K562 (cell line): ENCODE measurements at regions not wholly inside any gene's neighbourhood (a gene's known extent, or its start where the extent isn't known, plus 50 kb on each side); places are given as distances from the start of the nearest gene placed in this dataset.

Experiments used
- ATAC-seq: fragments of 200-7000 bp; cut with Tn5 transposase; 3 replicates; pipeline ENCODE4 v1.9.1; 2020; ENCODE audit warnings: moderate library complexity
- BruUV-seq: library from RNA; stranded (reverse); fragments of 400-500 nt; replicated peaks from 2 replicates; lab custom pipeline; 2021; lab: Mats Ljungman, UMichigan
- CTCF ChIA-PET: fragments of 300-600 bp; formaldehyde crosslinking; extraction: SDS; loops from one replicate; lab custom pipeline; 2021; ENCODE audit warnings: low intra/inter-chr PET ratio; lab: Yijun Ruan, JAX
- POLR2A ChIA-PET: fragments of 300-600, 350-650 bp; sonication (Branson Sonifier 250); formaldehyde crosslinking; extraction: SDS; loops from one replicate; lab custom pipeline; 2021; ENCODE audit warnings: antibody characterized with exemption, inconsistent platforms; lab: Yijun Ruan, JAX
- DNase-seq, 4 experiments: peaks; one replicate each; pipeline versions ENCODE4 v3.0.0 to v3.0.0-alpha.2; 2011 to 2018; ENCODE audit warnings: low spot score in 3 of 4, mixed read lengths in 3 of 4; ENCODE audit errors: extremely low read depth in 1 of 4
- FAIRE-seq: peaks from 2 replicates; lab custom pipeline; 2011; peaks lifted over from hg19 to GRCh38; lab: Jason Lieb, UNC
- H2AFZ ChIP-seq: 2 replicates; pipeline ENCODE4 v1.6.0; 2011; ENCODE audit warnings: low read depth, low read length, control low read depth, inconsistent platforms
- H3K27ac ChIP-seq: fragments of 200-600 bp; 3 replicates; pipeline ENCODE4 v1.8.0; 2011; ENCODE audit warnings: low read depth, mild to moderate bottlenecking, control low read depth, inconsistent platforms, low read length, moderate library complexity, mixed read lengths; ENCODE audit errors: extremely low read depth
- H3K27me3 ChIP-seq, 2 experiments: fragments of 300-600 bp in 1 of 2; 2 replicates in 1 of 2; 3 replicates in 1 of 2; pipeline versions ENCODE4 v1.6.0 to v1.8.0; 2011; ENCODE audit warnings: inconsistent platforms in 2 of 2, low read length in 2 of 2, mild to moderate bottlenecking in 1 of 2, mixed read lengths in 1 of 2, moderate library complexity in 1 of 2; ENCODE audit not compliant: control insufficient read depth in 2 of 2, insufficient read depth in 2 of 2
- H3K36me3 ChIP-seq: fragments of 300-600 bp; 3 replicates; pipeline ENCODE4 v1.8.0; 2011; ENCODE audit warnings: mild to moderate bottlenecking, low read length, inconsistent platforms; ENCODE audit not compliant: control insufficient read depth, insufficient read depth
- H3K4me1 ChIP-seq, 2 experiments: fragments of 200-600 bp in 1 of 2; replicated peaks in 1 of 2; 2 replicates in 1 of 2; 3 replicates in 1 of 2; pipeline versions ENCODE4 v1.5.1 to v1.8.0; 2011; ENCODE audit warnings: inconsistent platforms in 2 of 2, low read length in 2 of 2, mild to moderate bottlenecking in 1 of 2, mixed read lengths in 1 of 2, moderate library complexity in 1 of 2; ENCODE audit not compliant: control insufficient read depth in 2 of 2, insufficient read depth in 2 of 2
- H3K4me2 ChIP-seq: 2 replicates; pipeline ENCODE4 v1.6.1; 2011; ENCODE audit warnings: low read length, control low read depth, inconsistent platforms, mixed read lengths; ENCODE audit not compliant: insufficient read depth
- H3K4me3 ChIP-seq: fragments of 200-600 bp; sonication (generic), shearing (Covaris generic); 2 replicates; pipeline ENCODE4 v1.5.1; 2016; ENCODE audit warnings: control low read depth, inconsistent platforms
- H3K79me2 ChIP-seq: fragments of 200-600 bp; 3 replicates; pipeline ENCODE4 v1.8.0; 2011; ENCODE audit warnings: low read length, inconsistent platforms; ENCODE audit not compliant: control insufficient read depth, insufficient read depth
- H3K9ac ChIP-seq, 2 experiments: 2 replicates each; pipeline versions ENCODE4 v1.6.0 to v1.6.1; 2011; ENCODE audit warnings: low read depth in 2 of 2, low read length in 2 of 2, control low read depth in 1 of 2, inconsistent platforms in 1 of 2, mild to moderate bottlenecking in 1 of 2, mixed read lengths in 1 of 2; ENCODE audit not compliant: insufficient read depth in 1 of 2
- H3K9me1 ChIP-seq: one replicate; pipeline ENCODE4 v1.6.0; 2011; ENCODE audit warnings: inconsistent platforms, mild to moderate bottlenecking, low read length, moderate library complexity; ENCODE audit not compliant: control insufficient read depth, insufficient read depth
- H3K9me3 ChIP-seq: replicated peaks from 2 replicates; pipeline ENCODE4 v1.5.1; 2011; ENCODE audit warnings: low read depth, low read length, inconsistent platforms; ENCODE audit not compliant: control insufficient read depth, insufficient read depth
- H4K20me1 ChIP-seq: replicated peaks from 2 replicates; pipeline ENCODE4 v1.6.1; 2011; ENCODE audit warnings: low read length, inconsistent platforms, mixed read lengths; ENCODE audit not compliant: control insufficient read depth, insufficient read depth
- CHD1 ChIP-seq: fragments of 200-600 bp; sonication (generic); IDR thresholded peaks from one replicate; pipeline ENCODE4 v1.6.1; 2012; ENCODE audit warnings: mild to moderate bottlenecking, moderate library complexity, low read length, inconsistent platforms
- CREM ChIP-seq: IDR thresholded peaks from 2 replicates; pipeline ENCODE4 v1.6.1; 2014; ENCODE audit warnings: antibody characterized with exemption, low read depth
- EP300 ChIP-seq: IDR thresholded peaks from 2 replicates; pipeline ENCODE4 v1.6.1; 2012; ENCODE audit warnings: low read length, improper control_type of control experiment
- GABPA ChIP-seq: fragments of 200-800 bp; sonication (Bioruptor generic); conservative IDR thresholded peaks from 2 replicates; pipeline ENCODE4 v1.6.1; 2016; ENCODE audit warnings: low read depth, missing genetic modification characterization, missing compliant biosample characterization
- GTF2F1 ChIP-seq: IDR thresholded peaks from 2 replicates; pipeline ENCODE4 v1.6.1; 2011; ENCODE audit warnings: low read depth, low read length, improper control_type of control experiment
- HDGF ChIP-seq: fragments of 450-650 bp; IDR thresholded peaks from 2 replicates; pipeline ENCODE4 v1.6.1; 2016
- KAT7 ChIP-seq: sonication (generic); formaldehyde crosslinking; IDR thresholded peaks from 2 replicates; pipeline ENCODE4 v1.8.0; 2022; ENCODE audit warnings: missing genetic modification reagents, mild to moderate bottlenecking, borderline replicate concordance
- KDM1A ChIP-seq, 2 experiments: fragments of 450-650 bp; IDR thresholded peaks; 2 replicates each; pipeline ENCODE4 v1.6.1; 2016; ENCODE audit warnings: mild to moderate bottlenecking in 2 of 2
- KLF1 ChIP-seq: fragments of 450-650 bp; IDR thresholded peaks from 2 replicates; pipeline ENCODE4 v1.6.1; 2016; ENCODE audit warnings: missing genetic modification characterization, missing compliant biosample characterization
- LCOR ChIP-seq: sonication (generic); formaldehyde crosslinking; IDR thresholded peaks from 2 replicates; pipeline ENCODE4 v1.8.0; 2022; ENCODE audit warnings: mild to moderate bottlenecking, missing genetic modification reagents
- RBM14 ChIP-seq: fragments of 200-400 bp; formaldehyde crosslinking; IDR thresholded peaks from 2 replicates; pipeline ENCODE4 v1.6.1; 2018; ENCODE audit warnings: low read depth, mild to moderate bottlenecking, low read length, moderate library complexity, borderline replicate concordance; ENCODE audit not compliant: insufficient read depth
- SIN3B ChIP-seq: fragments of 450-650 bp; IDR thresholded peaks from 2 replicates; pipeline ENCODE4 v1.6.1; 2017; ENCODE audit warnings: low read depth, mild to moderate bottlenecking, moderate library complexity
- XRCC5 ChIP-seq: fragments of 200-400 bp; formaldehyde crosslinking; IDR thresholded peaks from 2 replicates; pipeline ENCODE4 v1.6.1; 2017; ENCODE audit warnings: low read depth, mild to moderate bottlenecking, low read length
- ZNF212 ChIP-seq: fragments of 450-650 bp; formaldehyde crosslinking; IDR thresholded peaks from 2 replicates; pipeline ENCODE4 v1.4.0; 2020; ENCODE audit warnings: mild to moderate bottlenecking
- ZNF77 ChIP-seq: fragments of 250-450 bp; sonication (Bioruptor Pico); IDR thresholded peaks from 2 replicates; pipeline ENCODE4 v1.5.0; 2020
- WGBS: fragments of 100-300 bp; shearing (Covaris generic); methylation state at CpG from one replicate; pipeline ENCODE4 v1.1.6; 2016; ENCODE audit warnings: low coverage, mixed read lengths; ENCODE audit not compliant: insufficient coverage; ENCODE audit errors: missing lambda C conversion rate; 5-methylcytosine and 5-hydroxymethylcytosine counted together
- in situ Hi-C: fragments of 300-500 bp; cut with MboI; formaldehyde crosslinking; loops from 4 replicates; pipeline ENCODE4 v1.15.0; 2018; ENCODE audit warnings: inconsistent platforms, mixed read lengths
- intact Hi-C: fragments of 100-400 bp; cut with micrococcal nuclease; formaldehyde crosslinking; loops from 2 replicates; pipeline ENCODE4 v1.14.2; 2022
- TF ChIP-seq, protein P1 (sequence below): fragments of 250-450 bp; sonication (Bioruptor Pico); IDR thresholded peaks from 2 replicates; pipeline ENCODE4 v1.5.0; 2020; ENCODE audit warnings: mild to moderate bottlenecking, borderline replicate concordance
- TF ChIP-seq, protein P2 (sequence below): fragments of 250-450 bp; sonication (Bioruptor Pico); IDR thresholded peaks from 2 replicates; pipeline ENCODE4 v1.6.1; 2021; ENCODE audit warnings: mild to moderate bottlenecking
- TF ChIP-seq, protein P3 (sequence below), 2 experiments: fragments of 450-650 bp; IDR thresholded peaks; 2 replicates each; pipeline ENCODE4 v1.6.1; 2018; ENCODE audit warnings: mild to moderate bottlenecking in 2 of 2, low read depth in 1 of 2; ENCODE audit not compliant: partially characterized antibody in 2 of 2

DNA sequence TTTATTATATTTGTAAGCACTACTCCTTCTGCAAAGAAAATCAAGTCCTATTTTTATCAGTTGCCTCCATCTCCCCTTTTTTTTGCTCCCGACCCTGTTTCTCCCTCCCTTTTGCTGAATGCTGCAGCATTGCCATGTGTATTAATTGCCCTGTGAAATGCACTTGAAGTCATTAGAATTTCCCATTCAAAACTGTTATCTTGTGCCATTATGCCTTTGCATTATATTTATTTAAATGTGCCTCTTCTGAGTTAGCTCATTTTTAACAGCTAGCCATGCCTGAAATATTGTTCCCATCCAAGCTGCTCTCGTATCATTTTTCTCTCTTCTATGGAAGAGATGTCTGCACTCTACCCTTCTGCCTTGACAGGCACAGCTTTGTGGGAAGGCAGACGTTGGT, 404.0 kb upstream of the PLXNA2 start:
- Histone ChIP-seq H3K27me3 (no peaks in the 10 kb centered on the region), H4K20me1 (no peaks in the 10 kb centered on the region), H2AFZ (no peak overlapping the region), H3K4me2 (no peak overlapping the region), H3K4me1 (no peaks in the 10 kb centered on the region), H3K9me1 (no peaks in the 10 kb centered on the region), H3K9ac (no peak overlapping the region), H3K36me3 (no peaks in the 10 kb centered on the region), H3K79me2 (no peaks in the 10 kb centered on the region), H3K27ac (no peak overlapping the region), H3K4me3 (no peak overlapping the region), H3K9me3 (no peaks in the 10 kb centered on the region)
- ChIA-PET CTCF (no interaction called here), POLR2A (no interaction called here)
- 4% methylated on average over 3 of the region's 3 CpGs for WGBS
- DNase-seq (no peak), ATAC-seq (no peak), FAIRE-seq (no peak)
- TF ChIP-seq XRCC5 (no peak), KDM1A (IDR thresholded peaks at IDR 0.05) (no peak), GTF2F1 (no peak), CHD1 (no peak), KLF1 (tag) (no peak), ZNF212 (CRISPR knock-in tag) (no peak), ZNF77 (CRISPR knock-in tag) (no peak), LCOR (CRISPR knock-in tag) (no peak), GABPA (tag) (no peak), SIN3B (no peak), HDGF (no peak), CREM (no peak), RBM14 (no peak), KAT7 (CRISPR knock-in tag) (no peak), EP300 (no peak)
- TF ChIP-seq, protein P1, sequence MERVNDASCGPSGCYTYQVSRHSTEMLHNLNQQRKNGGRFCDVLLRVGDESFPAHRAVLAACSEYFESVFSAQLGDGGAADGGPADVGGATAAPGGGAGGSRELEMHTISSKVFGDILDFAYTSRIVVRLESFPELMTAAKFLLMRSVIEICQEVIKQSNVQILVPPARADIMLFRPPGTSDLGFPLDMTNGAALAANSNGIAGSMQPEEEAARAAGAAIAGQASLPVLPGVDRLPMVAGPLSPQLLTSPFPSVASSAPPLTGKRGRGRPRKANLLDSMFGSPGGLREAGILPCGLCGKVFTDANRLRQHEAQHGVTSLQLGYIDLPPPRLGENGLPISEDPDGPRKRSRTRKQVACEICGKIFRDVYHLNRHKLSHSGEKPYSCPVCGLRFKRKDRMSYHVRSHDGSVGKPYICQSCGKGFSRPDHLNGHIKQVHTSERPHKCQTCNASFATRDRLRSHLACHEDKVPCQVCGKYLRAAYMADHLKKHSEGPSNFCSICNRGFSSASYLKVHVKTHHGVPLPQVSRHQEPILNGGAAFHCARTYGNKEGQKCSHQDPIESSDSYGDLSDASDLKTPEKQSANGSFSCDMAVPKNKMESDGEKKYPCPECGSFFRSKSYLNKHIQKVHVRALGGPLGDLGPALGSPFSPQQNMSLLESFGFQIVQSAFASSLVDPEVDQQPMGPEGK (CRISPR knock-in tag), result no peak
- TF ChIP-seq, protein P2, sequence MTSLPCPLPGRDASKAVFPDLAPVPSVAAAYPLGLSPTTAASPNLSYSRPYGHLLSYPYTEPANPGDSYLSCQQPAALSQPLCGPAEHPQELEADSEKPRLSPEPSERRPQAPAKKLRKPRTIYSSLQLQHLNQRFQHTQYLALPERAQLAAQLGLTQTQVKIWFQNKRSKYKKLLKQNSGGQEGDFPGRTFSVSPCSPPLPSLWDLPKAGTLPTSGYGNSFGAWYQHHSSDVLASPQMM (CRISPR knock-in tag), result no peak
- TF ChIP-seq, protein P3, sequence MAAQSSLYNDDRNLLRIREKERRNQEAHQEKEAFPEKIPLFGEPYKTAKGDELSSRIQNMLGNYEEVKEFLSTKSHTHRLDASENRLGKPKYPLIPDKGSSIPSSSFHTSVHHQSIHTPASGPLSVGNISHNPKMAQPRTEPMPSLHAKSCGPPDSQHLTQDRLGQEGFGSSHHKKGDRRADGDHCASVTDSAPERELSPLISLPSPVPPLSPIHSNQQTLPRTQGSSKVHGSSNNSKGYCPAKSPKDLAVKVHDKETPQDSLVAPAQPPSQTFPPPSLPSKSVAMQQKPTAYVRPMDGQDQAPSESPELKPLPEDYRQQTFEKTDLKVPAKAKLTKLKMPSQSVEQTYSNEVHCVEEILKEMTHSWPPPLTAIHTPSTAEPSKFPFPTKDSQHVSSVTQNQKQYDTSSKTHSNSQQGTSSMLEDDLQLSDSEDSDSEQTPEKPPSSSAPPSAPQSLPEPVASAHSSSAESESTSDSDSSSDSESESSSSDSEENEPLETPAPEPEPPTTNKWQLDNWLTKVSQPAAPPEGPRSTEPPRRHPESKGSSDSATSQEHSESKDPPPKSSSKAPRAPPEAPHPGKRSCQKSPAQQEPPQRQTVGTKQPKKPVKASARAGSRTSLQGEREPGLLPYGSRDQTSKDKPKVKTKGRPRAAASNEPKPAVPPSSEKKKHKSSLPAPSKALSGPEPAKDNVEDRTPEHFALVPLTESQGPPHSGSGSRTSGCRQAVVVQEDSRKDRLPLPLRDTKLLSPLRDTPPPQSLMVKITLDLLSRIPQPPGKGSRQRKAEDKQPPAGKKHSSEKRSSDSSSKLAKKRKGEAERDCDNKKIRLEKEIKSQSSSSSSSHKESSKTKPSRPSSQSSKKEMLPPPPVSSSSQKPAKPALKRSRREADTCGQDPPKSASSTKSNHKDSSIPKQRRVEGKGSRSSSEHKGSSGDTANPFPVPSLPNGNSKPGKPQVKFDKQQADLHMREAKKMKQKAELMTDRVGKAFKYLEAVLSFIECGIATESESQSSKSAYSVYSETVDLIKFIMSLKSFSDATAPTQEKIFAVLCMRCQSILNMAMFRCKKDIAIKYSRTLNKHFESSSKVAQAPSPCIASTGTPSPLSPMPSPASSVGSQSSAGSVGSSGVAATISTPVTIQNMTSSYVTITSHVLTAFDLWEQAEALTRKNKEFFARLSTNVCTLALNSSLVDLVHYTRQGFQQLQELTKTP (IDR thresholded peaks at IDR 0.05; ENCODE audit: low read depth in 1 of 2, partially characterized antibody in 2 of 2), result no peak
- BruUV-seq, result no TSS peak
- in situ Hi-C loops, result no loop called here
- intact Hi-C loops, result no loop called here
